CD4-positive, alpha-beta T cell treated with Interferon alpha-2 for 1 hour (primary cell): ENCODE measurements at regions not wholly inside any gene's neighbourhood (a gene's known extent, or its start where the extent isn't known, plus 50 kb on each side); places are given as distances from the start of the nearest gene placed in this dataset.

ENCODE experiments used
- DNase-seq, 2 donors: peaks; one replicate each; pipeline ENCODE4 v3.0.0-alpha.2; 2020 to 2022

GRCh38 chr1:61627365-61627764 lies 97.6 kb downstream of the TM2D1 start:
- DNase-seq: no peak

- no peak for DNase-seq
Observed at GRCh38 chr1:61626816-61627215, 98.1 kb downstream of the TM2D1 start.

- DNase-seq: no peak
Observed at GRCh38 chr1:61623852-61624251, 101.1 kb downstream of the TM2D1 start.

GRCh38 chr1:61620536-61620935 lies 104.4 kb downstream of the TM2D1 start:
- DNase-seq: no peak

- DNase-seq: no peak
Observed at GRCh38 chr1:61618755-61619154, 106.2 kb downstream of the TM2D1 start.

GRCh38 chr1:61618193-61618592 lies 106.7 kb downstream of the TM2D1 start:
- DNase-seq: no peak

GRCh38 chr1:61616830-61617229 lies 108.1 kb downstream of the TM2D1 start:
- DNase-seq: no peak

- peak in 1 of 2 donors; percentile 3 for DNase-seq
Observed at GRCh38 chr1:61612602-61613001, 112.3 kb downstream of the TM2D1 start.

GRCh38 chr1:61609040-61609439 lies 115.9 kb downstream of the TM2D1 start:
- no peak for DNase-seq

- DNase-seq: no peak
Observed at GRCh38 chr1:61607448-61607847, 117.5 kb downstream of the TM2D1 start.

GRCh38 chr1:61606448-61607312 lies 118.3 kb downstream of the TM2D1 start:
- DNase-seq: no peak

- DNase-seq: no peak
Observed at GRCh38 chr1:61605607-61606321, 119.2 kb downstream of the TM2D1 start.

GRCh38 chr1:61604684-61605083 lies 120.3 kb downstream of the TM2D1 start:
- no peak for DNase-seq

- no peak for DNase-seq
Observed at GRCh38 chr1:61604261-61604660, 120.7 kb downstream of the TM2D1 start.

GRCh38 chr1:61602663-61603062 lies 122.3 kb downstream of the TM2D1 start:
- no peak for DNase-seq

GRCh38 chr1:61597601-61598000 lies 127.3 kb downstream of the TM2D1 start:
- no peak for DNase-seq

GRCh38 chr1:61593331-61593730 lies 131.6 kb downstream of the TM2D1 start:
- no peak for DNase-seq

GRCh38 chr1:61591351-61591750 lies 133.6 kb downstream of the TM2D1 start:
- no peak for DNase-seq

GRCh38 chr1:61588736-61589672 lies 135.9 kb downstream of the TM2D1 start:
- DNase-seq: peak; percentile 29 to 52

- no peak for DNase-seq
Observed at GRCh38 chr1:61585714-61586113, 139.2 kb downstream of the TM2D1 start.

- DNase-seq: no peak
Observed at GRCh38 chr1:61583703-61584102, 141.2 kb downstream of the TM2D1 start.

- no peak for DNase-seq
Observed at GRCh38 chr1:61581251-61581650, 143.7 kb downstream of the TM2D1 start.

- no peak for DNase-seq
Observed at GRCh38 chr1:61580417-61580816, 144.5 kb downstream of the TM2D1 start.
